Endothelial cell of umbilical vein (primary cell): ENCODE measurements at regions not wholly inside any gene's neighbourhood (a gene's known extent, or its start where the extent isn't known, plus 50 kb on each side); places are given as distances from the start of the nearest gene placed in this dataset.

Source experiments
- BruUV-seq: library from RNA; stranded (reverse); fragments of 400-500 nt; replicated peaks from 2 replicates; lab custom pipeline; 2021; lab: Mats Ljungman, UMichigan
- CTCF ChIA-PET: fragments of 300-600, 350-600 bp; sonication (Branson Sonifier 250); formaldehyde crosslinking; loops from one replicate; lab custom pipeline; 2021; ENCODE audit warnings: antibody characterized with exemption, inconsistent platforms; lab: Charles Lee
- POLR2A ChIA-PET: fragments of 300-600, 350-600 bp; sonication (Branson Sonifier 250); formaldehyde crosslinking; loops from one replicate; lab custom pipeline; 2021; ENCODE audit warnings: antibody characterized with exemption, inconsistent platforms; lab: Charles Lee
- DNase-seq: peaks from one replicate; pipeline ENCODE4 v3.0.0-alpha.2; 2011; ENCODE audit warnings: low read depth, low spot score
- FAIRE-seq: peaks from 2 replicates; lab custom pipeline; 2011; peaks lifted over from hg19 to GRCh38; lab: Jason Lieb, UNC
- H2AFZ ChIP-seq: 2 replicates; pipeline ENCODE4 v1.6.0; 2012; ENCODE audit warnings: low read depth, low read length, control low read depth, inconsistent platforms
- H3K27ac ChIP-seq: 2 replicates; pipeline ENCODE4 v1.5.1; 2011; ENCODE audit warnings: low read depth, mild to moderate bottlenecking, control low read depth, low read length, moderate library complexity; ENCODE audit not compliant: insufficient read depth
- H3K27me3 ChIP-seq, 2 experiments: 2 replicates each; pipeline versions ENCODE4 v1.6.0 to v1.6.1; 2011; ENCODE audit warnings: low read length in 2 of 2, mixed read lengths in 1 of 2; ENCODE audit not compliant: control insufficient read depth in 2 of 2, insufficient read depth in 2 of 2
- H3K36me3 ChIP-seq, 2 experiments: 2 replicates in 1 of 2; 3 replicates in 1 of 2; pipeline ENCODE4 v1.5.1; 2011; ENCODE audit warnings: low read length in 2 of 2, mild to moderate bottlenecking in 1 of 2, moderate library complexity in 1 of 2; ENCODE audit not compliant: control insufficient read depth in 2 of 2, insufficient read depth in 2 of 2; ENCODE audit errors: extremely low read depth in 1 of 2
- H3K4me1 ChIP-seq: 3 replicates; pipeline ENCODE4 v1.5.1; 2011; ENCODE audit warnings: mild to moderate bottlenecking, low read length; ENCODE audit not compliant: control insufficient read depth, insufficient read depth; ENCODE audit errors: extremely low read depth
- H3K4me2 ChIP-seq: 2 replicates; pipeline ENCODE4 v1.6.1; 2011; ENCODE audit warnings: low read length, control low read depth, mixed read lengths; ENCODE audit not compliant: insufficient read depth
- H3K4me3 ChIP-seq, 3 experiments: fragments of 200-600 bp in 1 of 3; sonication (generic), shearing (Covaris generic) in 1 of 3; replicated peaks in 1 of 3; 2 replicates each; pipeline ENCODE4 v1.5.1; 2011 to 2016; ENCODE audit warnings: control low read depth in 3 of 3, low read length in 3 of 3, mild to moderate bottlenecking in 2 of 3, inconsistent platforms in 1 of 3, low read depth in 1 of 3, moderate library complexity in 1 of 3; ENCODE audit not compliant: insufficient read depth in 1 of 3
- H3K79me2 ChIP-seq: 2 replicates; pipeline ENCODE4 v1.6.0; 2012; ENCODE audit warnings: low read length, inconsistent platforms; ENCODE audit not compliant: control insufficient read depth, insufficient read depth
- H3K9ac ChIP-seq: replicated peaks from 2 replicates; pipeline ENCODE3; 2011; ENCODE audit warnings: low read length, control low read depth; ENCODE audit not compliant: insufficient read depth; ENCODE audit errors: extremely low read depth
- H3K9me1 ChIP-seq: replicated peaks from 3 replicates; pipeline ENCODE4 v1.6.0; 2011; ENCODE audit warnings: mild to moderate bottlenecking, low read length; ENCODE audit not compliant: control insufficient read depth, insufficient read depth; ENCODE audit errors: extremely low read depth
- H3K9me3 ChIP-seq: replicated peaks from 2 replicates; pipeline ENCODE4 v1.5.1; 2012; ENCODE audit warnings: low read length, inconsistent platforms; ENCODE audit not compliant: control insufficient read depth, insufficient read depth
- H4K20me1 ChIP-seq: replicated peaks from 2 replicates; pipeline ENCODE3; 2011; ENCODE audit warnings: mild to moderate bottlenecking, low read length; ENCODE audit not compliant: control insufficient read depth, insufficient read depth; ENCODE audit errors: extremely low read depth
- CTCF ChIP-seq, 2 donors: IDR thresholded peaks; 1 replicate in 1 of 2; 2 replicates in 1 of 2; pipeline ENCODE4 v1.5.1; 2011; ENCODE audit warnings: low read length in 2 of 2, mild to moderate bottlenecking in 2 of 2, moderate library complexity in 2 of 2, control low read depth in 1 of 2, inconsistent platforms in 1 of 2, low read depth in 1 of 2; ENCODE audit not compliant: insufficient read depth in 1 of 2; ENCODE audit errors: extremely low read depth in 1 of 2
- EZH2 ChIP-seq: IDR thresholded peaks from 2 replicates; pipeline ENCODE4 v1.6.1; 2012; ENCODE audit warnings: borderline replicate concordance, low read depth, mild to moderate bottlenecking, moderate library complexity, low read length, inconsistent platforms; ENCODE audit not compliant: severe bottlenecking
- FOS ChIP-seq: IDR thresholded peaks from 2 replicates; pipeline ENCODE4 v1.6.1; 2011; ENCODE audit warnings: mild to moderate bottlenecking, low read length, moderate library complexity, borderline replicate concordance; ENCODE audit not compliant: insufficient read depth
- GATA2 ChIP-seq: IDR thresholded peaks from 2 replicates; pipeline ENCODE4 v1.7.0; 2011; ENCODE audit warnings: low read depth, mild to moderate bottlenecking, moderate library complexity, mixed read lengths, low read length; ENCODE audit not compliant: insufficient read length, insufficient read depth
- JUN ChIP-seq: IDR thresholded peaks from 2 replicates; pipeline ENCODE4 v1.6.1; 2011; ENCODE audit warnings: borderline replicate concordance, low read depth; ENCODE audit not compliant: insufficient read length, insufficient read depth
- MAX ChIP-seq: IDR thresholded peaks from 2 replicates; pipeline ENCODE4 v1.6.1; 2011; ENCODE audit not compliant: insufficient read depth, insufficient read length
- MYC ChIP-seq: IDR thresholded peaks from one replicate; pipeline ENCODE4 v1.6.1; 2011; ENCODE audit warnings: mild to moderate bottlenecking, low read depth, low read length
- POLR2A ChIP-seq: IDR thresholded peaks from 2 replicates; pipeline ENCODE4 v1.6.1; 2012; ENCODE audit warnings: low read depth, mild to moderate bottlenecking, control low read depth, low read length
- POLR2AphosphoS5 ChIP-seq: IDR thresholded peaks from 2 replicates; pipeline ENCODE4 v1.6.1; 2012; ENCODE audit warnings: low read depth, mild to moderate bottlenecking, control low read depth, low read length, moderate library complexity; ENCODE audit not compliant: insufficient read depth
- dilution Hi-C: fragments of 300-500 bp; cut with MboI; formaldehyde crosslinking; loops from one replicate; pipeline ENCODE4 v1.15.0; 2019; ENCODE audit warnings: low sequenced_read_pairs; ENCODE audit not compliant: extremely low pct_ligation_motif_present
- intact Hi-C: fragments of 100-400 bp; cut with micrococcal nuclease; formaldehyde crosslinking; loops from one replicate; pipeline ENCODE4 v1.10.0; 2022

GRCh38 chr5:75828029-75828428 lies 110.8 kb upstream of the POC5 start:
- H3K79me2 ChIP-seq: no peaks in the 10 kb centered on the region
- dilution Hi-C loops (no loop called here), intact Hi-C loops (no loop called here)
- H3K4me3 ChIP-seq: no peak overlapping the region
- no peak overlapping the region for H3K27ac ChIP-seq
- no peaks in the 10 kb centered on the region for H3K9me3 ChIP-seq
- no peak overlapping the region for H3K4me2 ChIP-seq
- no peaks in the 10 kb centered on the region for H3K9me1 ChIP-seq
- H3K36me3 ChIP-seq: no peaks in the 10 kb centered on the region
- CTCF ChIA-PET: no interaction called here
- no TSS peak for BruUV-seq
- TF ChIP-seq FOS (no peak), EZH2 (no peak), MAX (no peak), POLR2A (no peak), POLR2AphosphoS5 (no peak), GATA2 (no peak), JUN (no peak), MYC (no peak), CTCF (IDR thresholded peaks at IDR 0.05; ENCODE audit: extremely low read depth in 1 of 2, insufficient read depth in 1 of 2, low read depth in 1 of 2, low read length in 2 of 2) (no peak)
- H2AFZ ChIP-seq: no peak overlapping the region
- H3K27me3 ChIP-seq: no peaks in the 10 kb centered on the region
- H3K4me1 ChIP-seq: no peaks in the 10 kb centered on the region
- POLR2A ChIA-PET: no interaction called here
- H3K9ac ChIP-seq: no peak overlapping the region
- DNase-seq (no peak), FAIRE-seq (no peak)
- H4K20me1 ChIP-seq: no peaks in the 10 kb centered on the region
